Mammary epithelial cell (primary cell): ENCODE measurements at regions not wholly inside any gene's neighbourhood (a gene's known extent, or its start where the extent isn't known, plus 50 kb on each side); places are given as distances from the start of the nearest gene placed in this dataset.

Experiments
- CTCF ChIP-seq, 2 donors: IDR thresholded peaks in 1 of 2; conservative IDR thresholded peaks in 1 of 2; 2 replicates each; pipeline ENCODE4 v1.5.1; 2011 to 2012; ENCODE audit warnings: inconsistent platforms in 2 of 2, low read length in 2 of 2, mild to moderate bottlenecking in 2 of 2, control low read depth in 1 of 2, low read depth in 1 of 2; ENCODE audit not compliant: insufficient read depth in 1 of 2; ENCODE audit errors: extremely low read depth in 1 of 2
- EZH2 ChIP-seq: IDR thresholded peaks from 2 replicates; pipeline ENCODE4 v1.6.1; 2012; ENCODE audit warnings: low read length, inconsistent platforms, borderline replicate concordance

- TF ChIP-seq CTCF (conservative IDR thresholded peaks at IDR 0.05 in 1 of 2, IDR thresholded peaks at IDR 0.05 in 1 of 2; ENCODE audit: extremely low read depth in 1 of 2, insufficient read depth in 1 of 2, low read depth in 1 of 2, low read length in 2 of 2): no peak
- TF ChIP-seq EZH2: no peak
Measured at GRCh38 chr7:47024991-47025390, 556.9 kb downstream of the TNS3 start.
